CD4-positive, alpha-beta T cell (primary cell): ENCODE measurements at regions not wholly inside any gene's neighbourhood (a gene's known extent, or its start where the extent isn't known, plus 50 kb on each side); places are given as distances from the start of the nearest gene placed in this dataset.

Source experiments
- ATAC-seq: fragments of 200-7000 bp; cut with Tn5 transposase; one replicate; pipeline ENCODE4 v1.10.0; 2022; ENCODE audit warnings: mild to moderate bottlenecking; ENCODE audit not compliant: poor library complexity
- CTCF ChIA-PET: fragments of 350-600 bp; sonication (Branson Sonifier 250); formaldehyde crosslinking; loops from one replicate; lab custom pipeline; 2021; ENCODE audit warnings: antibody characterized with exemption, inconsistent platforms; lab: Charles Lee
- POLR2A ChIA-PET: fragments of 350-600 bp; sonication (Branson Sonifier 250); formaldehyde crosslinking; loops from one replicate; lab custom pipeline; 2021; ENCODE audit warnings: antibody characterized with exemption, inconsistent platforms; lab: Charles Lee
- DNase-seq, 14 experiments: peaks; one replicate each; pipeline ENCODE4 v3.0.0-alpha.2; 2013 to 2020; ENCODE audit warnings: mixed read lengths in 2 of 14
- H3K27ac ChIP-seq, 2 donors: one replicate each; pipeline versions ENCODE4 v1.5.1 to v1.7.0; 2013; ENCODE audit warnings: low read length in 2 of 2, low read depth in 1 of 2, mild to moderate bottlenecking in 1 of 2
- H3K27me3 ChIP-seq, 2 experiments: 1 replicate in 1 of 2; 2 replicates in 1 of 2; pipeline versions ENCODE4 v1.6.1 to v1.7.0; 2013; ENCODE audit warnings: low read length in 2 of 2, control low read depth in 1 of 2, mild to moderate bottlenecking in 1 of 2, moderate library complexity in 1 of 2; ENCODE audit not compliant: insufficient read depth in 2 of 2, control insufficient read depth in 1 of 2
- H3K36me3 ChIP-seq: one replicate; pipeline ENCODE4 v1.6.1; 2013; ENCODE audit warnings: low read length, control low read depth; ENCODE audit not compliant: insufficient read depth
- H3K4me1 ChIP-seq: one replicate; pipeline ENCODE4 v1.6.1; 2013; ENCODE audit warnings: low read length, control low read depth; ENCODE audit not compliant: insufficient read depth
- H3K4me3 ChIP-seq: one replicate; pipeline ENCODE4 v1.5.1; 2013; ENCODE audit warnings: mild to moderate bottlenecking, low read length, moderate library complexity
- H3K9me3 ChIP-seq, 2 experiments: 1 replicate in 1 of 2; 2 replicates in 1 of 2; pipeline versions ENCODE4 v1.6.1 to v1.7.0; 2013; ENCODE audit warnings: low read length in 2 of 2, mild to moderate bottlenecking in 2 of 2, control low read depth in 1 of 2, moderate library complexity in 1 of 2; ENCODE audit not compliant: control insufficient read depth in 1 of 2, insufficient read depth in 1 of 2
- H3K27ac Mint-ChIP-seq: one replicate; pipeline ENCODE4 v1.8.0; 2020; ENCODE audit warnings: mixed read lengths
- H3K27me3 Mint-ChIP-seq: one replicate; pipeline ENCODE4 v1.8.0; 2021; ENCODE audit warnings: mixed read lengths
- H3K36me3 Mint-ChIP-seq: one replicate; pipeline ENCODE4 v1.8.0; 2021; ENCODE audit warnings: low read depth, mixed read lengths
- H3K4me1 Mint-ChIP-seq: one replicate; pipeline ENCODE4 v1.8.0; 2021; ENCODE audit warnings: low read depth, mixed read lengths
- H3K4me3 Mint-ChIP-seq: one replicate; pipeline ENCODE4 v1.8.0; 2020; ENCODE audit warnings: mild to moderate bottlenecking, mixed read lengths
- H3K9me3 Mint-ChIP-seq: one replicate; pipeline ENCODE4 v1.8.0; 2020; ENCODE audit warnings: mixed read lengths
- CTCF ChIP-seq: fragments of 200-600 bp; IDR thresholded peaks from one replicate; pipeline ENCODE4 v1.8.0; 2022; ENCODE audit warnings: antibody characterized with exemption, mild to moderate bottlenecking
- intact Hi-C, 2 experiments: fragments of 100-400 bp; cut with DNase I in 1 of 2; cut with micrococcal nuclease in 1 of 2; formaldehyde crosslinking; loops; one replicate each; pipeline versions ENCODE4 v1.15.1 to v1.9.0; 2023 to 2025; cut with DNase I, micrococcal nuclease

- TF ChIP-seq CTCF, result no peak
- ChIA-PET POLR2A (no interaction called here), CTCF (no interaction called here)
- no peaks in the 10 kb centered on the region for H3K4me1 ChIP-seq
- DNase-seq (no peak), ATAC-seq (no peak)
- H3K36me3 ChIP-seq, result no peaks in the 10 kb centered on the region
- Mint-ChIP-seq H3K36me3 (no peaks in the 10 kb centered on the region), H3K27ac (no peak overlapping the region), H3K4me3 (no peak overlapping the region), H3K4me1 (no peaks in the 10 kb centered on the region), H3K9me3 (no peaks in the 10 kb centered on the region), H3K27me3 (peaks cover 17% of the 10 kb centered on the region)
- peaks cover 0 to 2% of the 10 kb centered on the region in 2 experiments for H3K27me3 ChIP-seq
- H3K27ac ChIP-seq, result no peak overlapping the region
- intact Hi-C loops, result no loop called here
- H3K9me3 ChIP-seq, result peaks cover 0 to 7% of the 10 kb centered on the region in 2 experiments
- H3K4me3 ChIP-seq, result no peak overlapping the region
Measured at GRCh38 chr4:54541426-54542118, 116.2 kb upstream of the KIT start.

- Histone ChIP-seq H3K27ac (no peak overlapping the region), H3K27me3 (peaks cover 0 to 2% of the 10 kb centered on the region in 2 experiments), H3K4me1 (no peaks in the 10 kb centered on the region), H3K9me3 (peaks cover 0 to 7% of the 10 kb centered on the region in 2 experiments), H3K4me3 (no peak overlapping the region), H3K36me3 (no peaks in the 10 kb centered on the region)
- ATAC-seq, result no peak
- Mint-ChIP-seq H3K4me3 (no peak overlapping the region), H3K27me3 (peaks cover 17% of the 10 kb centered on the region), H3K9me3 (no peaks in the 10 kb centered on the region), H3K27ac (no peak overlapping the region), H3K4me1 (no peaks in the 10 kb centered on the region), H3K36me3 (no peaks in the 10 kb centered on the region)
- intact Hi-C loops, result no loop called here
- TF ChIP-seq CTCF, result no peak
- no peak for DNase-seq
- ChIA-PET CTCF (no interaction called here), POLR2A (no interaction called here)
Measured at GRCh38 chr4:54542119-54542438, 115.7 kb upstream of the KIT start.

GRCh38 chr4:54542540-54543041 lies 115.2 kb upstream of the KIT start:
- Histone ChIP-seq H3K4me3 (no peak overlapping the region), H3K4me1 (no peaks in the 10 kb centered on the region), H3K36me3 (no peaks in the 10 kb centered on the region), H3K27me3 (peaks cover 0 to 2% of the 10 kb centered on the region in 2 experiments), H3K27ac (no peak overlapping the region), H3K9me3 (peaks cover 0 to 7% of the 10 kb centered on the region in 2 experiments)
- Mint-ChIP-seq H3K27ac (no peak overlapping the region), H3K4me3 (no peak overlapping the region), H3K36me3 (no peaks in the 10 kb centered on the region), H3K27me3 (peaks cover 17% of the 10 kb centered on the region), H3K4me1 (no peaks in the 10 kb centered on the region), H3K9me3 (no peaks in the 10 kb centered on the region)
- intact Hi-C loops, result no loop called here
- no peak for DNase-seq
- ChIA-PET POLR2A (no interaction called here), CTCF (no interaction called here)
- ATAC-seq, result no peak
- TF ChIP-seq CTCF, result no peak
